CD4-positive, alpha-beta T cell (primary cell): ENCODE measurements at regions not wholly inside any gene's neighbourhood (a gene's known extent, or its start where the extent isn't known, plus 50 kb on each side); places are given as distances from the start of the nearest gene placed in this dataset.

Source experiments
- ATAC-seq: fragments of 200-7000 bp; cut with Tn5 transposase; one replicate; pipeline ENCODE4 v1.10.0; 2022; ENCODE audit warnings: mild to moderate bottlenecking; ENCODE audit not compliant: poor library complexity
- CTCF ChIA-PET: fragments of 350-600 bp; sonication (Branson Sonifier 250); formaldehyde crosslinking; loops from one replicate; lab custom pipeline; 2021; ENCODE audit warnings: antibody characterized with exemption, inconsistent platforms; lab: Charles Lee
- POLR2A ChIA-PET: fragments of 350-600 bp; sonication (Branson Sonifier 250); formaldehyde crosslinking; loops from one replicate; lab custom pipeline; 2021; ENCODE audit warnings: antibody characterized with exemption, inconsistent platforms; lab: Charles Lee
- DNase-seq, 14 experiments: peaks; one replicate each; pipeline ENCODE4 v3.0.0-alpha.2; 2013 to 2020; ENCODE audit warnings: mixed read lengths in 2 of 14
- H3K27ac ChIP-seq, 2 donors: one replicate each; pipeline versions ENCODE4 v1.5.1 to v1.7.0; 2013; ENCODE audit warnings: low read length in 2 of 2, low read depth in 1 of 2, mild to moderate bottlenecking in 1 of 2
- H3K27me3 ChIP-seq, 2 experiments: 1 replicate in 1 of 2; 2 replicates in 1 of 2; pipeline versions ENCODE4 v1.6.1 to v1.7.0; 2013; ENCODE audit warnings: low read length in 2 of 2, control low read depth in 1 of 2, mild to moderate bottlenecking in 1 of 2, moderate library complexity in 1 of 2; ENCODE audit not compliant: insufficient read depth in 2 of 2, control insufficient read depth in 1 of 2
- H3K36me3 ChIP-seq: one replicate; pipeline ENCODE4 v1.6.1; 2013; ENCODE audit warnings: low read length, control low read depth; ENCODE audit not compliant: insufficient read depth
- H3K4me1 ChIP-seq: one replicate; pipeline ENCODE4 v1.6.1; 2013; ENCODE audit warnings: low read length, control low read depth; ENCODE audit not compliant: insufficient read depth
- H3K4me3 ChIP-seq: one replicate; pipeline ENCODE4 v1.5.1; 2013; ENCODE audit warnings: mild to moderate bottlenecking, low read length, moderate library complexity
- H3K9me3 ChIP-seq, 2 experiments: 1 replicate in 1 of 2; 2 replicates in 1 of 2; pipeline versions ENCODE4 v1.6.1 to v1.7.0; 2013; ENCODE audit warnings: low read length in 2 of 2, mild to moderate bottlenecking in 2 of 2, control low read depth in 1 of 2, moderate library complexity in 1 of 2; ENCODE audit not compliant: control insufficient read depth in 1 of 2, insufficient read depth in 1 of 2
- H3K27ac Mint-ChIP-seq: one replicate; pipeline ENCODE4 v1.8.0; 2020; ENCODE audit warnings: mixed read lengths
- H3K27me3 Mint-ChIP-seq: one replicate; pipeline ENCODE4 v1.8.0; 2021; ENCODE audit warnings: mixed read lengths
- H3K36me3 Mint-ChIP-seq: one replicate; pipeline ENCODE4 v1.8.0; 2021; ENCODE audit warnings: low read depth, mixed read lengths
- H3K4me1 Mint-ChIP-seq: one replicate; pipeline ENCODE4 v1.8.0; 2021; ENCODE audit warnings: low read depth, mixed read lengths
- H3K4me3 Mint-ChIP-seq: one replicate; pipeline ENCODE4 v1.8.0; 2020; ENCODE audit warnings: mild to moderate bottlenecking, mixed read lengths
- H3K9me3 Mint-ChIP-seq: one replicate; pipeline ENCODE4 v1.8.0; 2020; ENCODE audit warnings: mixed read lengths
- intact Hi-C, 2 experiments: fragments of 100-400 bp; cut with DNase I in 1 of 2; cut with micrococcal nuclease in 1 of 2; formaldehyde crosslinking; loops; one replicate each; pipeline versions ENCODE4 v1.15.1 to v1.9.0; 2023 to 2025; cut with DNase I, micrococcal nuclease
- TF ChIP-seq, protein P1 (sequence below): fragments of 200-600 bp; IDR thresholded peaks from one replicate; pipeline ENCODE4 v1.8.0; 2022; ENCODE audit warnings: antibody characterized with exemption, mild to moderate bottlenecking

DNA sequence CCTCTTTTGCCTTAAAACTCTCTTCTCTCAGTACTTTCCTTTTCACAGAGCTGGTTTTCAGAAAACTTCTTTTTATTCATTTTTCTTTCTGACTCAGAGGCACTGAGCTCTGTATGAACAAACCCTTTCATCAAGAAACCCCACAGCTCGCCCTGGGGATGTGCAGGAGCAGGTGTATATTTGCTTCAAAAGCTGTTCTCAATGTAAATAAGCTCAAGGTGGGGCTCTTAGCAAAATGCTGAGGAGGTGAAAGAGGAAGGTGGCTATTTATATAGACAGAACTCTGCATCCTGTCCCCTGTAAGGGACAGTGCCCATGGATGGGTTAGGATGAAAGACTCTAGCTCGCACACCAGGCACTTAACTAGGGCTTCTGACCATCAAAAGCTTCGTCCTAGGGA, 302.0 kb downstream of the WDR72 start:
- Histone ChIP-seq H3K4me3 (no peak overlapping the region), H3K9me3 (no peaks in the 10 kb centered on the region), H3K4me1 (no peaks in the 10 kb centered on the region), H3K27me3 (no peaks in the 10 kb centered on the region), H3K36me3 (no peaks in the 10 kb centered on the region), H3K27ac (no peak overlapping the region)
- Mint-ChIP-seq H3K9me3 (no peaks in the 10 kb centered on the region), H3K4me3 (no peak overlapping the region), H3K36me3 (no peaks in the 10 kb centered on the region), H3K27me3 (no peaks in the 10 kb centered on the region), H3K27ac (no peak overlapping the region), H3K4me1 (no peaks in the 10 kb centered on the region)
- ChIA-PET POLR2A (no interaction called here), CTCF (no interaction called here)
- intact Hi-C loops = no loop called here
- DNase-seq = no peak
- ATAC-seq = no peak
- TF ChIP-seq, protein P1, sequence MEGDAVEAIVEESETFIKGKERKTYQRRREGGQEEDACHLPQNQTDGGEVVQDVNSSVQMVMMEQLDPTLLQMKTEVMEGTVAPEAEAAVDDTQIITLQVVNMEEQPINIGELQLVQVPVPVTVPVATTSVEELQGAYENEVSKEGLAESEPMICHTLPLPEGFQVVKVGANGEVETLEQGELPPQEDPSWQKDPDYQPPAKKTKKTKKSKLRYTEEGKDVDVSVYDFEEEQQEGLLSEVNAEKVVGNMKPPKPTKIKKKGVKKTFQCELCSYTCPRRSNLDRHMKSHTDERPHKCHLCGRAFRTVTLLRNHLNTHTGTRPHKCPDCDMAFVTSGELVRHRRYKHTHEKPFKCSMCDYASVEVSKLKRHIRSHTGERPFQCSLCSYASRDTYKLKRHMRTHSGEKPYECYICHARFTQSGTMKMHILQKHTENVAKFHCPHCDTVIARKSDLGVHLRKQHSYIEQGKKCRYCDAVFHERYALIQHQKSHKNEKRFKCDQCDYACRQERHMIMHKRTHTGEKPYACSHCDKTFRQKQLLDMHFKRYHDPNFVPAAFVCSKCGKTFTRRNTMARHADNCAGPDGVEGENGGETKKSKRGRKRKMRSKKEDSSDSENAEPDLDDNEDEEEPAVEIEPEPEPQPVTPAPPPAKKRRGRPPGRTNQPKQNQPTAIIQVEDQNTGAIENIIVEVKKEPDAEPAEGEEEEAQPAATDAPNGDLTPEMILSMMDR = no peak

DNA sequence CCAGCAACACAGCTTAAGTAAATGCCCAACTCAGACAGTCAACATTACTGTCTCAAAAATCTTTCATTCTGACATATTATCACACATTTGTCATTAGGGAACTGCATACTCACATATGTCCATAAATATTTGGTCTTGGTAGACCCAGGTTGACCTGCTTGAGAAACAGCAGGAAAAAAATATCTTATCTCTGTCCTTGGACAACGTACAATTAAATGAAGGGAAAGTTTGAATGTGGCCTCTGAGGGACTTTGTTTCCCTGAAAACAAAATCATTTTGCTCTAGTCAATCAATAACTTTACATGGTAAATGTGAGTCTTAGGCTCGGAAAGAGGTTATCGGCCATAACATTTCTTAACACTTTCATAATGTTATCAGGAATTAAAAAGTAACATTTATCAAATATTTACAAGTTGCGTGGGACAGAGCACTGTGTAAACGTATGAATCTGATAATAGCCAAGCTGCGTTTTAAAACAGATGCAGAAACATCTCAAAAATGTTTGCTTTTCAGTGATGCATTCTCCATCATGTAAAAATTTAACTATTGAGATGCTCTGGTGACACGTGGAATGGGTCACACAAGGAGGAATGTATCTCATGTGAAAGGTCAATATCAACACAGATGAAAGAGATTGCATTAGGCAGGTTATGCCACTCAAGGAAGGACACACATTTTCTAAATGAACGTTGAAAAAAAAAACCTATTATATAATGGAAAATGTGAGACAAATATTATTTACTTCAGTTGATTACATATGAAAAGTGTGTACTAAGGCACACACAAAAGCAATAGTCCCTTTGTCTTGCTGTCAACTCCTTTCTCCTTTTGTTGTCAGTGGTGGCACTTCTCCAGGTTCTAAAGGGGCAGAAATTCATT, 304.4 kb downstream of the WDR72 start:
- intact Hi-C loops = no loop called here
- TF ChIP-seq, protein P1 = no peak
- no peaks in the 10 kb centered on the region for H3K27me3 Mint-ChIP-seq
- no peaks in the 10 kb centered on the region for H3K9me3 Mint-ChIP-seq
- no peak overlapping the region for H3K27ac Mint-ChIP-seq
- no peaks in the 10 kb centered on the region for H3K9me3 ChIP-seq
- no peaks in the 10 kb centered on the region for H3K4me1 Mint-ChIP-seq
- CTCF ChIA-PET = no interaction called here
- DNase-seq (no peak), ATAC-seq (no peak)
- no peaks in the 10 kb centered on the region for H3K36me3 Mint-ChIP-seq
- POLR2A ChIA-PET = no interaction called here
- H3K27me3 ChIP-seq = no peaks in the 10 kb centered on the region
- no peak overlapping the region for H3K4me3 ChIP-seq
- H3K4me1 ChIP-seq = no peaks in the 10 kb centered on the region
- no peak overlapping the region for H3K27ac ChIP-seq
- H3K36me3 ChIP-seq = no peaks in the 10 kb centered on the region
- H3K4me3 Mint-ChIP-seq = no peak overlapping the region

DNA sequence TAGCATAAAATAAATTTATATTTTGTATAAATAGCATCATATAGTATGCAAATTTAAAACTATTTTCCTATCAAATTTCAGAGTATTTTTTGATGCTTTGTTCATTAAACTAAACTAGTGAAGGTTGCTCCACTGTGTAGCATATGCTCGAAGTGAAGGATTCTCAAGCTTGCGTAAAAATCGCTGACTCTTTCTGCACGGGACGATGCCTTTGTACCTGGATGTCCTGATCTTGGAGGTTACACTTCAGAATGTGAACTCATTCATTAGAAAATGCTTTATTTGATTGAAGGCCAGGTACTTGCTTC, 305.0 kb downstream of the WDR72 start:
- Histone ChIP-seq H3K9me3 (no peaks in the 10 kb centered on the region), H3K4me3 (no peak overlapping the region), H3K27me3 (no peaks in the 10 kb centered on the region), H3K27ac (no peak overlapping the region), H3K4me1 (no peaks in the 10 kb centered on the region), H3K36me3 (no peaks in the 10 kb centered on the region)
- Mint-ChIP-seq H3K4me3 (no peak overlapping the region), H3K27me3 (no peaks in the 10 kb centered on the region), H3K9me3 (no peaks in the 10 kb centered on the region), H3K36me3 (no peaks in the 10 kb centered on the region), H3K4me1 (no peaks in the 10 kb centered on the region), H3K27ac (no peak overlapping the region)
- DNase-seq (no peak), ATAC-seq (no peak)
- intact Hi-C loops = no loop called here
- ChIA-PET CTCF (no interaction called here), POLR2A (no interaction called here)
- TF ChIP-seq, protein P1 = no peak
